ENCODE measurements at regions not wholly inside any gene's neighbourhood (a gene's known extent, or its start where the extent isn't known, plus 50 kb on each side); places are given as distances from the start of the nearest gene placed in this dataset.

DNA sequence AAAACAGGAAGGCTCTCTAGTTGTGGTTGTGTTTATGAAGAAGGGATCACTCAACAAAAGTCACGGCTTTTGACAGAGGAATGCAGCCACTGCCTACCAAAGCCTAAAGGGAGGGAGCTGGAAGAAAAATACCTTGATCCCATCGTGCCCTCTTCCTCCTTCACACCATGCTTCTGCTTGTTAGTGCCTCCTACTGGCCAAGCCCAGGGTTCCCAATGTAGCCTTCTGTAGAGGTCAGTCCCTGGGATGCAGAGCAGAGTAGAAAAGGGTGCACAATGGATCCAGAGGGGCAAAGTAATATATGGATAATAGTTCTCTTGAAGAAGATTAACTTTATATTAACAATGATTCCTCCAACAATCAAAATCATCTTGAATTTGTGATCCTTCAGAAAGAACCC is 293.5 kb upstream of the FERMT1 start:
- TF ChIP-seq, protein P1, sequence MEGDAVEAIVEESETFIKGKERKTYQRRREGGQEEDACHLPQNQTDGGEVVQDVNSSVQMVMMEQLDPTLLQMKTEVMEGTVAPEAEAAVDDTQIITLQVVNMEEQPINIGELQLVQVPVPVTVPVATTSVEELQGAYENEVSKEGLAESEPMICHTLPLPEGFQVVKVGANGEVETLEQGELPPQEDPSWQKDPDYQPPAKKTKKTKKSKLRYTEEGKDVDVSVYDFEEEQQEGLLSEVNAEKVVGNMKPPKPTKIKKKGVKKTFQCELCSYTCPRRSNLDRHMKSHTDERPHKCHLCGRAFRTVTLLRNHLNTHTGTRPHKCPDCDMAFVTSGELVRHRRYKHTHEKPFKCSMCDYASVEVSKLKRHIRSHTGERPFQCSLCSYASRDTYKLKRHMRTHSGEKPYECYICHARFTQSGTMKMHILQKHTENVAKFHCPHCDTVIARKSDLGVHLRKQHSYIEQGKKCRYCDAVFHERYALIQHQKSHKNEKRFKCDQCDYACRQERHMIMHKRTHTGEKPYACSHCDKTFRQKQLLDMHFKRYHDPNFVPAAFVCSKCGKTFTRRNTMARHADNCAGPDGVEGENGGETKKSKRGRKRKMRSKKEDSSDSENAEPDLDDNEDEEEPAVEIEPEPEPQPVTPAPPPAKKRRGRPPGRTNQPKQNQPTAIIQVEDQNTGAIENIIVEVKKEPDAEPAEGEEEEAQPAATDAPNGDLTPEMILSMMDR (IDR thresholded peaks at IDR 0.05): no peak
- TF ChIP-seq POLR2A (IDR thresholded peaks at IDR 0.05): no peak
